GM18868 (cell line): ENCODE measurements at regions not wholly inside any gene's neighbourhood (a gene's known extent, or its start where the extent isn't known, plus 50 kb on each side); places are given as distances from the start of the nearest gene placed in this dataset.
"Not testable (repeated sequence)": the region's sequence is repeated elsewhere in the genome, so short reads cannot be mapped to it uniquely, and the experiment has no call there.

Source experiments
- ATAC-seq: cut with Tn5 transposase; IDR thresholded peaks from one replicate; pipeline ENCODE4 v1.9.1; 2021; ENCODE audit warnings: mild to moderate bottlenecking, moderate library complexity; ENCODE audit not compliant: unreplicated experiment

DNA sequence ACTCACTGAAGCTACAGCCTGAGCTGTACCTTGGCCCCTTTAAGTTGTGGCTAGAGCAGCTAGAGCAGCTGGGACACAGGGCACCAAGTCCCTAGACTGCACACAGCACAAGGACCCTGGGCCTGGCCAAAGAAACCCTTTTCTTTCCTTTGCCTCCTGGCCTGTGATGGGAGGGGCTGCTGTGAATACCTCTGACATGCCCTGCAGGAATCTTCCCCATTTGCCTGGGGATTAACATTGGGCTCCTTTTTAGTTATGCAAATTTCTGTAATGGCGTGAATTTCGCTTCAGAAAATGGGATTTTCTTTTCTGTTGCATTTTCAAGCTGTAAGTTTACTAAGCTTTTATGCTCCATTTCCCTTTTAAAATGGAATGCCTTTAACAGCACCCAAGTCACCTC is 611.2 kb upstream of the ARPP21 start:
- no peak for ATAC-seq

DNA sequence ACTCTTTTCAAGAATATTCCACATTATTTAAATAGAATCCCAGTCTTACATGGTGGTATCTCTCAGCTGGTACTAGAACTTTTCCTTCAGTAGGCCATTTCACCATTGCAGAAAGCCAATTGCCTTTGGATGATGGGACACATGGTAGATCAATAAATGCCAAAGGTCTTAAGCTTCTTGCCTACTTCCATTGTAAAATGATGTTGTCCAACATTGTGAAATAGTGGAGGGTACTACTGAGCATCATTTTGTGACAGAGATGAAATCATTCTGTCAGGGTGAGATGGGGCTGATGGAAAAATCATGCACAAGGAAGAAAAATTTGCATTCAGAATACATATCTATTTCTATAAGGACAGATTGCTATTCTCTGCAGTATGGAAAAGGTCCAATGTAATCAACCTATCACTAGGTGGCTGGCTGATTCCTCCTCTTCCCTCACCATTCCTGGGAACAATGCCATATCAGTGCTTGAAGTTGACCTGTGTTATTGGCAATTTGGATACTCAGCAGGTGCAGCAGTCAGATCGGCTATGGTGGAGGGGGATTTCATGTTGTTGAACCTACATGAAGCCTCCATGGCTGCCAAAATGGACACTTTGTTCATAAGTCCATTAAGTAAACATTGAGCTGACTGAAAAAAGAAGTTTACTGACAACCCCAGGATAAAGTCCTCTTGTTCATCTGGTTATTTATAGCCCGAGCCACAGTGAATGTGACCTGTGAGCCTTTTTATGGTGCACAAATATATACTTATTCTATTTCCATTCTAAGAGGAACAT is 596.9 kb upstream of the ARPP21 start:
- no peak for ATAC-seq

DNA sequence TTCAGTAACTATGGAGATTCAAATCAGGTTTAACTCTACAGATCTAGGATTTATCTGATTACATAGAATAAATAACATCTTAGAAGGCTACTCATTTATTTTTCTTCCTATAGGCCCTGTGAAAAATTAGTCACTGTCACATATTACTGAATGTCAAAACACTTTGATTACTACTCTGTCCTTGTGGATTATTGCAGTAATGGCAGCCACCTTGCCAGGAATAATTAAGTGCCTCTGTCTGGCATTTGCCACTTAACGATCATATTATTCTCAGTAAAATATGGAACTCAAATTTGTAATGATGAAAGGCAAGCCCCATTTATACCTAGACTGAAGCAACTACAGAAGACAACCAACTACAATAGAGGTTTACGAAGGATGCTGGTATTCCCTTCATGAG is 596.3 kb upstream of the ARPP21 start:
- ATAC-seq: no peak

- ATAC-seq: no peak
Observed at GRCh38 chr3:35044190-35044589, 595.1 kb upstream of the ARPP21 start.

DNA sequence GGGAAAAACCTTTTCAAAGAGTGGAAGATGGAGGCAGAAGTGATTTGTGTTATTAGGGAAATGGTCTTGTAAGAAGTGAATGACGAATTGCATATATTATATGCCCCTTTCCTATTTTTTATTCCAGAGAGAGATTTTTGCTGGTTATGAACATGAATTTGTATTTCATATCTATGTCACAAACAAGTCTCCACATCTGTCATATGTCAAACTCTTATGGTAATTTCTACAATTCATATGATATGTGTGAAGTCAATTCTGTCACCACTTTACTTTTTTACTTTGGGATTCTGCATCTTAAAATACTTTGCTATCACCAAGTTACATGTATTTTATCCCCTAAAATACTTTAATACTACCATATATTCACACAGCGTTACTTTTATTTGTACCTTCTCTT is 594.2 kb upstream of the ARPP21 start:
- ATAC-seq: no peak

DNA sequence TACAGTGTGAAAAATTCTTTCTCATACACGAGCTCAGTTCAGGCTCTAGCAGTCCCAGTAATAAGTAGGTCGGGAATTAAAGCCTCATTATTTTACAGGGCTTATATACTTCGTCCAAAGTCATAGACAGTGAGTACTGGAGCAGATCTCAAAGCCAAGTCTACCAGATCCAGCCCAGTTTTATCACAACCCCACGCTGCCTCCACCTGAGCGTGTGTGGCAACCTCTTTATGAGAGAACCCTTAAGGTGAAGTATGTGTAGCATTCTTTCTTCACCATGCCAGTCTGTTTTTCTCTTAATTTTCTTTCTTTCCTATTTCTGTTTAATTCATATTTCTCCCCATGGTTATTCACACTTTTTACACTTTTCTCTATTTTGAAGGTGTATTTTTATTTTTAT is 574.6 kb upstream of the ARPP21 start:
- ATAC-seq: no peak

DNA sequence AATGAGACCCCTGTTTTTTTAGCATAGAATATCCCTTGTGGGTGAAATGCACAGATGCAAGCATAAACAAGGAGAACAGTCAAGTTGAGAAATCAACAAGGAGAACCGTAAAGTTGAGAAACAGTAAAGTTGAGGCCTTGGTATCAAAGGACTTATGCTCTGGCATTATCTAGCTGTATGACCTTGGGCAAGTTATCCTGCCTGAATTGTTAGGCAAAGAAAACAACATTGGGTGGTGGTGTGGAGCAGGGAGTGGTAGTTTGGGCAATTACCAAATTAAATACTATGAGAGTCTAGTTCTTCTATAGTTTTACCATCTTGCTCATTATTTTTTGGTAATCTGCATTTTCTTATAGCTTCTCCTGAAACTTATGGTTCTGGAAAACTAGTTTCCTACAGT is 573.4 kb upstream of the ARPP21 start:
- ATAC-seq: no peak

- ATAC-seq: no peak
Observed at GRCh38 chr3:35067750-35068149, 571.6 kb upstream of the ARPP21 start.

DNA sequence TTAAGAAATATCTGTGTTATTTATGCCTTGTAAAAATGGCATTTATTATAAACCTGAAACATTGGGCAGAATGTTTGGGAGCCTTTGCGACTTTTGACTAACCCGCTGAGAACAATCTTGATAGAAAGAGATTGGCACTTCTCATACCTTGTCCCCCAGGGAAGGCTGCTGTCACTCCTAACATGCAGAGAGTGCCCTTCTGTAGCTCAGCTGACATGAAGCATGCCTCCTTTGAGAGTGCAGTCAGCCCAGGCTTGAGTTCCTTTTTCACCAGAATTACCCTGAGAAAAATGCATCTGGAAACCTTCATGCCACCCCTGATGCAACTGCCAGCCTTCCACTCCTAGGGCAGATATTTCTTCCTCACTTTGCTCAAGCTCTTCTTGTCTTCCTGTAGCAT is 569.2 kb upstream of the ARPP21 start:
- ATAC-seq: no peak

GRCh38 chr3:35071772-35072171 is 567.6 kb upstream of the ARPP21 start:
- no peak for ATAC-seq

DNA sequence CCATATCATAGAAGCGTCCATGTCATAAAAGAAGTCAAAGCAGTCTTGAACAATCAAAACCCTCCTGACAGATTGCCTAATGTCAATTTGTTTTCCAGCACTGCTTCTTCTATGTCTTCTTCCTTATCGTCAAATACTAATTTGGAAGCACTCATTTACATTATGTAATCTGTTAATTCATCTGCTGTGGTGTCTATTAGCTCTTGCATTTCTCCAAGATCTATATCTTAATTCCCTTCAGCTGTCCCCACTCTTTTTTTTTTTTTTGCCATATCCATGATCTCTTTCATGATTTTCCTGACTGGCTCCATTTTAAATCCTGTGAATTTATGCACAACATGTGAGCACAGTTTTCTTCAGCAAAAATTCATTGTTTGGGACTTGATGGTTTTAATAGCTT is 560.5 kb upstream of the ARPP21 start:
- ATAC-seq: no peak

DNA sequence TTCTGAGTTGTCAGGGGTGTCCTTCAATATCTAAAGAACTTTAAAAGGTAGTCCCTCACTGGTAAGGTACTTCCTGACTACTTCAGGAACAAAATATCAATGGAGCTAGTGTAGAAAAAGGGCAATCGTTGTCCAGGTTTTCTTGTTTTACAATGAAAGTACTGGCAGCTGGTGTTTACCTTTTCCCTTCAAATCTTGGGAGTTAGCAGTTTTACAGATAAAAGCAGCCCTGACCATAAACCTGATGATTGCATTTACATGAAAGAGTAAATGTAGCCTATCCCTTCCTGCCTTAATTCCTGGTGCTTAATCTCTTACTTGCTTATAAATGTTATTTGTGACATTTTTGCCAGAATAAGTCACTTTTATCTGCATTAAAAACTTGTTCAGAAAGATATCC is 559.9 kb upstream of the ARPP21 start:
- ATAC-seq: no peak

DNA sequence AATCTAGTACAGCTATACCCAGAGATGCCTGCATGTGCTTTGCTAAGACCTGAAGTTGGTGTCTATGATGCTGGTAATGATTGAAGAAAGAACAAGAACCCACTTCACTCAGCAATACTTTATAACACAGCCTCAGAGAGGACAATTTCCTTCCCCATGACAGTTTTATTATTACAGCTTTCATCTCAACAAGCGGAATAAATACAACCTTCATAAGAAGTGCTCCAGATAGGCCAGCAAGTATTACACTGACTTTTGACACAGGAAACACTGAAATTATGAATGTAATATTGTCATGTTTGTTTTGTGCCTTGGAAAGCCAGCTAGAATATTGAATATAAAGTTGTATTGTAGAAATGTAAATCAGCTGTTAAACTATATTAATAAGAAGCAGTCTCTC is 557.4 kb upstream of the ARPP21 start:
- no peak for ATAC-seq

DNA sequence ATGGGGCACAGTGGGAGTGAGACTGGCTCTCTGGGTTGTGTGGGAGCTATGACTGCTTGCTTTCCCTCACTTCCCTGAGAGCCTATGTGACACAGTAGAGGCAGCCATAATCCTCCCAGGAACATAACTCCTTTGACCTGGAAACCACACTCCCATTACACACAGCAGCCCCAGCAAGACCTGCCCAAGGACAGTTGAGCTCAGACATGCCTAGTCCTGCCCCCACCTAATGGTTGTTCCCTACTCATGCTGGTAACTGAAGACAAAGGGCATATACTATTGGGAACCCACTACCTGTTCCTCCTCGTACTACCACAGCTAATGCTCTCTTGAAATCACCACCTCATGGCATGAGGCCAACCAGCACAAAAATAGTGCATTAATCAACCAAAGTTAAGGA is 550.4 kb upstream of the ARPP21 start:
- ATAC-seq: no peak

DNA sequence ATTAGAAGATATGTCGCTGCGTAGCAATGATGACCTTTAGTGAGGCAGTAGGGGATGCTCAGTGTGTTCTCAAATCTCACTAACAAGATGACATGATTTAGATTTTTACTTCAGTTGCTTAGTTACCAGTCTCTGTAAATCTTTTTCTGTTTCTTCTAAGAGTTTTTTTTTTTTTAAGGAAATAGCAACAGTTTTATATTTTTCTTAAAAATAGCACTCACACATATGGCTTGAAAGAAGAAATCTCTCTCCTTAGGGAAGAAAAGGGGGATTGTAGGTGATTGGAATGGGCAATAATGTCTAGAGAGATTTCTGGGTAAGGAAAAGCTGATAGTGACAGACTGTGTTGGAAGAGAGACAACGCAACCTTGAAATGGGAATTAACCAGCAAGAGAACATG is 524.6 kb upstream of the ARPP21 start:
- ATAC-seq: no peak

DNA sequence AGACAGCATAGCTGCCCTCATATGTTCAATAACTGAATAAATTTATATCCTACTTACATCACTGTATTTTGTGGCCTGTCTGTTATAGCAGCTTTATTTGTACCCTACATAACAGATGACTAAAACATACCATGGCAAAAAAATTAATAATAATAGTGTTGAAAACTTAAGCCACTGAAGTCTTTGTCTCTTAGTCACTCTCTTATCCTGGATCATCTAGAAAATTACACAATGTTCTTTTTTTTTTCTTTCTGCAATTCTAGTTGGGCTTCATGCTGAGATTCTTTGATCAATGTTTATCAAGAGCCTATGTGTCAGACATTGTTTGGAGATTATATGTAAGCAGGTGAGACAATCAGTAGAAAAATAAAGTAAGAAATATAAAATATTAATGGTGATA is 519.3 kb upstream of the ARPP21 start:
- no peak for ATAC-seq

DNA sequence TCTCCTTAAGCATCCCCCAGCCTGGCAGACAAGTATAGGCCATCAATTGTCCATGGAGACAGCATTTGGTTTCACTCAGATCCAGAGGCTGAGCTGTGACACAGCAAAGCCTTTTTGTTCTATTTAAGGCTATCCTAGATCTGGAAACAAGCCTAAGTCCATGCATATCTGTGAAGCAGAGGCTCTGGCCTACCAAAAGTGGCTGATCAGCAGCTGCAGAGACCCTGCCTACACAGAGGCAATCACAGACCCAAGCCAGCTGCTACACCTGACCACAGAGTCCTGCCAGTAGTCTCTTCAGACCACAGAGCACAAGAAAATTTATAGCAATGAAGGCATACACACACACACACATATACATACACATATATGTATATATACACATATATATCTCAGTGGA is 501.7 kb upstream of the ARPP21 start:
- ATAC-seq: no peak

GRCh38 chr3:35141406-35141805 is 497.9 kb upstream of the ARPP21 start:
- ATAC-seq: no peak

DNA sequence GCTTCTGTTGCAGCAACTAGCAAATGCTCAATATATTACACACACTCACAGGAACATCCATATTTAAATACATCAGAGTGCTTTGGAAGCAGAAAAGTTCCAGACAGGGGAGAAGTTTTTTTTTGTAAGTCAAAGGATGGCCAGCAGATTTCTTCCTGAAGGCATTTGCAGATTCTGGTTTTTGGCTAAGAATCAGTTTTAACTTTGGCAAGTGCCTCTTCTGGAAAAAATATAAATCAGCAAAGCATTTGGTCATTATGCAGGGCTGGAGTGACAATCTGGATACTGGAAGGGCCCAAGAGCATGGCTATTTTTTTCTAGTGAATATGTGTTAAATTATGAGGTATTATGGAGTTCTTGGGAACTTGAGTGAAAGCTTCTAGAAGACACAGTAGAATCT is 495.3 kb upstream of the ARPP21 start:
- no peak for ATAC-seq

GRCh38 chr3:35146256-35147035 is 492.9 kb upstream of the ARPP21 start:
- ATAC-seq: not testable (repeated sequence)

GRCh38 chr3:35183927-35184675 is 455.2 kb upstream of the ARPP21 start:
- ATAC-seq: no peak

- ATAC-seq: no peak
Observed at GRCh38 chr3:35184775-35185174, 454.6 kb upstream of the ARPP21 start.
